Esophagus squamous epithelium (tissue), 4 donors: ENCODE measurements at regions not wholly inside any gene's neighbourhood (a gene's known extent, or its start where the extent isn't known, plus 50 kb on each side); places are given as distances from the start of the nearest gene placed in this dataset.

Experiments used
- CTCF ChIP-seq, 6 experiments: fragments of 450-650 bp in 4 of 6; fragments of 200-600 bp in 2 of 6; sonication (generic) in 2 of 6; IDR thresholded peaks; one replicate each; pipeline ENCODE4 v1.5.1; 2016 to 2019; ENCODE audit warnings: antibody characterized with exemption in 6 of 6, mild to moderate bottlenecking in 4 of 6, moderate library complexity in 4 of 6
- POLR2A ChIP-seq, 4 donors: fragments of 450-650 bp; IDR thresholded peaks; one replicate each; pipeline ENCODE4 v1.6.1; 2017; ENCODE audit warnings: antibody characterized with exemption in 4 of 4, mild to moderate bottlenecking in 4 of 4, moderate library complexity in 3 of 4

DNA sequence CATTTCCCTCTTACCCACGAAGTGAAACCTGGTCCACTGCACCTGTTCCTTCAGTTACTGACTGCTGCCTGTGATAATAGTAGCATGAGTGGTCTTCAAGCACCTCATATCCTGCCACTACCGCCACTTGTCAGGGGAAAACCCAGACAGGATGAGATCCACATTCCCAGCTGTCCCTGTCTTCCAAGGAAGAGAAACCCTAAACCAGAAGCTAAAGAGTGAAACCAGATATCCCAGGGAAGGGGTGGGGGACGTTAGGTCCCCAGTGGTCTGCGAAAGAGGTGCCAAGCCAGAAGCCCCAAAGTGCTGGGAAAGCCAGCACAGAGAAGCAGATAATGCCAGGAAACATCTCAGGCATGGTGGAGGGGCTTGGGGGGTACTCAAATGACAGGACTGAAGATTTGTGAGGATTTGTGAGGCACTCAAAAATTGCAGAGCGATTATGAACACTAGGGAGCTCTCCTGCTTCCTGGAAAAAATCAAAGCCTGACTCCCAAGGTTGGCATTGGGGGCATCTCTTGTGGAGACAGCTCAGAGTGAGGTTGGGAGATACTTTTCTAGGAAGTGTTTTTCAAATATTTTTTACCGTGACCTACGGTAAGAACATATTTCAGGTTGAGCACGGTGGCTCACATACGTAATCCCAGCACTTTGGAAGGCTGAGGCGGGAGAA lies 77.9 kb downstream of the TMEM30B start:
- TF ChIP-seq CTCF (IDR thresholded peaks at IDR 0.05) = no peak
- no peak for TF ChIP-seq POLR2A (IDR thresholded peaks at IDR 0.05)
